GM23338 (cell line): ENCODE measurements at regions not wholly inside any gene's neighbourhood (a gene's known extent, or its start where the extent isn't known, plus 50 kb on each side); places are given as distances from the start of the nearest gene placed in this dataset.

Experiments
- CTCF ChIP-seq, 2 experiments: fragments of 200-600 bp in 1 of 2; sonication (generic) in 1 of 2; conservative IDR thresholded peaks; 2 replicates each; pipeline versions ENCODE4 v1.5.1 to v1.6.1; 2016 to 2017; ENCODE audit warnings: antibody characterized with exemption in 2 of 2, low read depth in 2 of 2, mild to moderate bottlenecking in 2 of 2, moderate library complexity in 1 of 2
- EZH2 ChIP-seq: fragments of 200-600 bp; sonication (generic); IDR thresholded peaks from one replicate; pipeline ENCODE4 v1.8.0; 2017; ENCODE audit warnings: antibody characterized with exemption, mild to moderate bottlenecking, low read depth; ENCODE audit not compliant: unreplicated experiment
- EZH2phosphoT487 ChIP-seq: fragments of 200-600 bp; sonication (generic); IDR thresholded peaks from one replicate; pipeline ENCODE4 v1.8.1; 2018; ENCODE audit warnings: antibody characterized with exemption; ENCODE audit not compliant: unreplicated experiment
- NANOG ChIP-seq: IDR thresholded peaks from 2 replicates; pipeline ENCODE4 v1.6.1; 2016; ENCODE audit warnings: antibody characterized with exemption, borderline replicate concordance
- POLR2AphosphoS5 ChIP-seq: IDR thresholded peaks from 2 replicates; pipeline ENCODE4 v1.6.1; 2016; ENCODE audit warnings: antibody characterized with exemption, low read depth
- ZNF331 ChIP-seq: fragments of 250-450 bp; sonication (Bioruptor Pico); IDR thresholded peaks from 2 replicates; pipeline ENCODE4 v1.5.0; 2020; ENCODE audit warnings: low read depth, mild to moderate bottlenecking, moderate library complexity
- TF ChIP-seq, protein P1 (sequence below): IDR thresholded peaks from 2 replicates; pipeline ENCODE4 v1.6.1; 2016; ENCODE audit warnings: antibody characterized with exemption

DNA sequence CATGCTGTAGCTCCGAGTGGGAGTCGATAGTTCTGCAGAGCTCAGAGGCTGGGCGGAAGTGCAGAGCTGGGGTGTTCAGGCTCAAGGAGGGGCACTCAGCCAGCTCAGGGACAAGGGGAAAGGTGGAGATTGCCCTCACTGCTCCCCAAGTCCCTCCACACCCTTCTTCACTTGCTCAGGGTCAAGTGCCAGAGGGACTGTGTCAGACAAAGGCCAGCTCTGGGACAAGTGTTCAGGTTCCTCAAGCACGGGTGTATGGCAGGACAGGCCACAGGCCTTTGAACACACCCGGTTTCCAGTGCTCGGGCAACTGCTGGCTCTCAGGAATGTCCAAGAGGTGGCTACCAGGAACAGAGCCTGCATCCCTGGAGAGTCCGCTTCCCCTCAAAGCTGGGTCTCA is 293.0 kb upstream of the PODXL start:
- TF ChIP-seq CTCF (conservative IDR thresholded peaks at IDR 0.05; ENCODE audit: low read depth in 2 of 2) (no peak), EZH2phosphoT487 (no peak), NANOG (no peak), ZNF331 (CRISPR knock-in tag) (no peak), EZH2 (no peak), POLR2AphosphoS5 (no peak)
- TF ChIP-seq, protein P1, sequence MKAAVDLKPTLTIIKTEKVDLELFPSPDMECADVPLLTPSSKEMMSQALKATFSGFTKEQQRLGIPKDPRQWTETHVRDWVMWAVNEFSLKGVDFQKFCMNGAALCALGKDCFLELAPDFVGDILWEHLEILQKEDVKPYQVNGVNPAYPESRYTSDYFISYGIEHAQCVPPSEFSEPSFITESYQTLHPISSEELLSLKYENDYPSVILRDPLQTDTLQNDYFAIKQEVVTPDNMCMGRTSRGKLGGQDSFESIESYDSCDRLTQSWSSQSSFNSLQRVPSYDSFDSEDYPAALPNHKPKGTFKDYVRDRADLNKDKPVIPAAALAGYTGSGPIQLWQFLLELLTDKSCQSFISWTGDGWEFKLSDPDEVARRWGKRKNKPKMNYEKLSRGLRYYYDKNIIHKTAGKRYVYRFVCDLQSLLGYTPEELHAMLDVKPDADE: no peak
